GM12878 (cell line): ENCODE measurements at regions not wholly inside any gene's neighbourhood (a gene's known extent, or its start where the extent isn't known, plus 50 kb on each side); places are given as distances from the start of the nearest gene placed in this dataset.

Source experiments
- ATAC-seq: fragments of 200-7000 bp; cut with Tn5 transposase; 3 replicates; pipeline ENCODE4 v1.9.1; 2020; ENCODE audit warnings: mild to moderate bottlenecking, moderate library complexity
- BruUV-seq: library from RNA; stranded (reverse); fragments of 400-500 nt; replicated peaks from 2 replicates; lab custom pipeline; 2021; lab: Mats Ljungman, UMichigan
- CTCF ChIA-PET: fragments of 300-600 bp; sonication (Branson Sonifier 250); formaldehyde crosslinking; extraction: SDS; loops from one replicate; lab custom pipeline; 2021; ENCODE audit warnings: inconsistent platforms; lab: Yijun Ruan, JAX
- POLR2A ChIA-PET: fragments of 350-600 bp; formaldehyde crosslinking; extraction: SDS; loops from one replicate; lab custom pipeline; 2021; ENCODE audit warnings: inconsistent platforms; lab: Charles Lee
- RAD21 ChIA-PET: fragments of 300-600 bp; sonication (Branson Sonifier 250); formaldehyde crosslinking; loops from one replicate; lab custom pipeline; 2023; ENCODE audit warnings: antibody characterized with exemption; ENCODE audit not compliant: unreplicated experiment; lab: Charles Lee
- SMC1A ChIA-PET: fragments of 300-600 bp; sonication (Branson Sonifier 250); formaldehyde crosslinking; loops from one replicate; lab custom pipeline; 2023; ENCODE audit not compliant: unreplicated experiment, uncharacterized antibody; lab: Charles Lee
- DNase-seq: peaks from one replicate; pipeline ENCODE4 v3.0.0-alpha.2; 2011; ENCODE audit warnings: low read depth, low spot score
- FAIRE-seq: peaks from 3 replicates; lab custom pipeline; 2011; peaks lifted over from hg19 to GRCh38; lab: Jason Lieb, UNC
- H2AFZ ChIP-seq: 2 replicates; pipeline ENCODE4 v1.6.0; 2011; ENCODE audit warnings: low read depth, low read length, control low read depth; ENCODE audit not compliant: control insufficient read depth
- H3K27ac ChIP-seq: 2 replicates; pipeline ENCODE4 v1.5.1; 2011; ENCODE audit warnings: control low read depth; ENCODE audit not compliant: control insufficient read depth, insufficient read depth
- H3K27me3 ChIP-seq, 2 experiments: replicated peaks in 1 of 2; 2 replicates each; pipeline versions ENCODE4 v1.6.0 to v1.6.1; 2011; ENCODE audit warnings: low read length in 1 of 2; ENCODE audit not compliant: control insufficient read depth in 2 of 2, insufficient read depth in 2 of 2
- H3K36me3 ChIP-seq, 2 experiments: 2 replicates each; pipeline ENCODE4 v1.5.1; 2011; ENCODE audit warnings: low read length in 1 of 2; ENCODE audit not compliant: control insufficient read depth in 2 of 2, insufficient read depth in 2 of 2
- H3K4me1 ChIP-seq: 2 replicates; pipeline ENCODE4 v1.6.1; 2011; ENCODE audit warnings: mild to moderate bottlenecking, low read length, moderate library complexity, mixed read lengths; ENCODE audit not compliant: control insufficient read depth, insufficient read depth
- H3K4me2 ChIP-seq: 2 replicates; pipeline ENCODE4 v1.6.0; 2011; ENCODE audit warnings: control low read depth; ENCODE audit not compliant: control insufficient read depth, insufficient read depth
- H3K4me3 ChIP-seq: fragments of 200-600 bp; sonication (generic); 2 replicates; pipeline ENCODE4 v1.5.1; 2016
- H3K79me2 ChIP-seq: 2 replicates; pipeline ENCODE4 v1.6.0; 2011; ENCODE audit warnings: low read length; ENCODE audit not compliant: control insufficient read depth, insufficient read depth
- H3K9ac ChIP-seq: 2 replicates; pipeline ENCODE4 v1.8.0; 2011; ENCODE audit warnings: low read length, control low read depth, mixed read lengths; ENCODE audit not compliant: control insufficient read depth, insufficient read depth
- H3K9me3 ChIP-seq: replicated peaks from 3 replicates; pipeline ENCODE4 v1.5.1; 2011; ENCODE audit warnings: mild to moderate bottlenecking, low read length; ENCODE audit not compliant: control insufficient read depth, insufficient read depth
- H4K20me1 ChIP-seq: 2 replicates; pipeline ENCODE4 v1.6.0; 2011; ENCODE audit not compliant: control insufficient read depth, insufficient read depth
- FOS ChIP-seq: IDR thresholded peaks from 3 replicates; pipeline ENCODE4 v1.6.1; 2011; ENCODE audit warnings: borderline replicate concordance; ENCODE audit not compliant: insufficient read length; ENCODE audit errors: extremely low read depth
- MXI1 ChIP-seq: fragments of 150-350 bp; IDR thresholded peaks from 2 replicates; pipeline ENCODE4 v1.6.1; 2011; ENCODE audit warnings: low read depth, mild to moderate bottlenecking, inconsistent platforms, low read length, improper control_type of control experiment
- NR2C1 ChIP-seq: fragments of 450-650 bp; IDR thresholded peaks from 2 replicates; pipeline ENCODE4 v1.6.1; 2017; ENCODE audit warnings: antibody characterized with exemption, mild to moderate bottlenecking, moderate library complexity
- RELA ChIP-seq: fragments of 450-650 bp; IDR thresholded peaks from 2 replicates; pipeline ENCODE4 v1.8.0; 2014; ENCODE audit warnings: borderline replicate concordance; ENCODE audit not compliant: partially characterized antibody
- RFX5 ChIP-seq: IDR thresholded peaks from 2 replicates; pipeline ENCODE4 v1.6.1; 2011; ENCODE audit warnings: low read depth, low read length, improper control_type of control experiment
- ZBTB4 ChIP-seq: fragments of 450-650 bp; formaldehyde crosslinking; IDR thresholded peaks from 2 replicates; pipeline ENCODE4 v1.4.0; 2022; ENCODE audit warnings: mild to moderate bottlenecking, moderate library complexity
- ZNF24 ChIP-seq: fragments of 450-650 bp; IDR thresholded peaks from 2 replicates; pipeline ENCODE4 v1.6.1; 2017; ENCODE audit warnings: antibody characterized with exemption, mild to moderate bottlenecking
- WGBS: methylation state at CpG from one replicate; pipeline ENCODE4 v1.1.6; 2016; ENCODE audit warnings: low lambda C conversion rate; ENCODE audit not compliant: insufficient replicate concordance, insufficient coverage; ENCODE audit errors: missing lambda C conversion rate; 5-methylcytosine and 5-hydroxymethylcytosine counted together
- in situ Hi-C: fragments of 300-500 bp; cut with MboI; formaldehyde crosslinking; loops from 9 replicates; pipeline ENCODE4 v1.14.3; 2018; ENCODE audit warnings: mixed read lengths
- intact Hi-C: fragments of 100-400 bp; cut with micrococcal nuclease; formaldehyde crosslinking; loops from one replicate; pipeline ENCODE4 v1.14.2; 2022; ENCODE audit not compliant: unreplicated experiment
- TF ChIP-seq, protein P1 (sequence below): fragments of 450-650 bp; IDR thresholded peaks from 2 replicates; pipeline ENCODE4 v1.6.1; 2017; ENCODE audit warnings: borderline replicate concordance

GRCh38 chr18:2425426-2426317 is 145.6 kb downstream of the METTL4 start:
- Histone ChIP-seq H3K4me1 (no peaks in the 10 kb centered on the region), H3K27ac (no peak overlapping the region)
- no peak for ATAC-seq
- RAD21 ChIA-PET = no interaction called here
- SMC1A ChIA-PET = no interaction called here
- intact Hi-C loops = no loop called here
- TF ChIP-seq NR2C1 = no peak
- no peak for TF ChIP-seq RELA
- no peak for TF ChIP-seq ZNF24
- TF ChIP-seq, protein P1, sequence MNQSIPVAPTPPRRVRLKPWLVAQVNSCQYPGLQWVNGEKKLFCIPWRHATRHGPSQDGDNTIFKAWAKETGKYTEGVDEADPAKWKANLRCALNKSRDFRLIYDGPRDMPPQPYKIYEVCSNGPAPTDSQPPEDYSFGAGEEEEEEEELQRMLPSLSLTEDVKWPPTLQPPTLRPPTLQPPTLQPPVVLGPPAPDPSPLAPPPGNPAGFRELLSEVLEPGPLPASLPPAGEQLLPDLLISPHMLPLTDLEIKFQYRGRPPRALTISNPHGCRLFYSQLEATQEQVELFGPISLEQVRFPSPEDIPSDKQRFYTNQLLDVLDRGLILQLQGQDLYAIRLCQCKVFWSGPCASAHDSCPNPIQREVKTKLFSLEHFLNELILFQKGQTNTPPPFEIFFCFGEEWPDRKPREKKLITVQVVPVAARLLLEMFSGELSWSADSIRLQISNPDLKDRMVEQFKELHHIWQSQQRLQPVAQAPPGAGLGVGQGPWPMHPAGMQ = no peak
- TF ChIP-seq, all 136 proteins: peak for 0
- H3K27me3 ChIP-seq = no peaks in the 10 kb centered on the region
- DNase-seq (no peak), FAIRE-seq (no peak)
- CTCF ChIA-PET = interaction anchor here (0.8 kb wide), 1 partner anchor 89 kb away, joined by 3 read pairs; no protein-coding TSS in a partner anchor
- H3K4me3 ChIP-seq = no peak overlapping the region
- H3K36me3 ChIP-seq = no peaks in the 10 kb centered on the region
- no peaks in the 10 kb centered on the region for H4K20me1 ChIP-seq
- no peak overlapping the region for H3K9ac ChIP-seq
- H2AFZ ChIP-seq = no peak overlapping the region
- no peaks in the 10 kb centered on the region for H3K79me2 ChIP-seq
- BruUV-seq = no TSS peak
- 21% methylated on average over 4 of the region's 4 CpGs for WGBS
- in situ Hi-C loops = no loop called here
- H3K4me2 ChIP-seq = no peak overlapping the region
- POLR2A ChIA-PET = no interaction called here
- no peaks in the 10 kb centered on the region; the same call in 2 of the 3 replicates for H3K9me3 ChIP-seq

- ChIA-PET SMC1A (no interaction called here), RAD21 (no interaction called here)
- no peak for ATAC-seq
- TF ChIP-seq FOS (no peak), RFX5 (no peak), ZBTB4 (CRISPR knock-in tag) (no peak), MXI1 (no peak)
Measured at GRCh38 chr18:2430191-2430590, 141.1 kb downstream of the METTL4 start.

More at GRCh38 chr18:2430191-2430590, 141.1 kb downstream of the METTL4 start:
- no TSS peak for BruUV-seq
- Histone ChIP-seq H4K20me1 (no peaks in the 10 kb centered on the region), H2AFZ (no peak overlapping the region), H3K9me3 (no peaks in the 10 kb centered on the region; the same call in 2 of the 3 replicates), H3K27me3 (no peaks in the 10 kb centered on the region), H3K4me3 (no peak overlapping the region), H3K36me3 (no peaks in the 10 kb centered on the region), H3K4me1 (no peaks in the 10 kb centered on the region), H3K4me2 (no peak overlapping the region), H3K9ac (no peak overlapping the region), H3K79me2 (no peaks in the 10 kb centered on the region), H3K27ac (no peak overlapping the region)
- intact Hi-C loops (no loop called here), in situ Hi-C loops (no loop called here)
- FAIRE-seq = no peak
- DNase-seq = no peak
- CTCF ChIA-PET = no interaction called here
- POLR2A ChIA-PET = no interaction called here
